Activated naive CD4-positive, alpha-beta T cell treated with anti-CD3 and anti-CD28 coated beads, Interleukin-2, amount 50 U/mL, for 72 hours (primary cell): ENCODE measurements at regions not wholly inside any gene's neighbourhood (a gene's known extent, or its start where the extent isn't known, plus 50 kb on each side); places are given as distances from the start of the nearest gene placed in this dataset.

Experiments
- ATAC-seq, 2 donors: fragments of 150-1000 bp; cut with Tn5 transposase; 2 replicates each; pipeline ENCODE4 v1.10.0; 2021; ENCODE audit warnings: mild to moderate bottlenecking in 2 of 2, moderate library complexity in 2 of 2
- DNase-seq, 2 donors: peaks; one replicate each; pipeline ENCODE4 v3.0.0; 2021 to 2022; ENCODE audit warnings: low spot score in 2 of 2
- H3K27ac Mint-ChIP-seq, 2 donors: one replicate each; pipeline ENCODE4 v1.8.0; 2022; ENCODE audit warnings: mild to moderate bottlenecking in 2 of 2, mixed read lengths in 2 of 2
- H3K36me3 Mint-ChIP-seq, 2 donors: one replicate each; pipeline ENCODE4 v1.8.0; 2022; ENCODE audit warnings: mixed read lengths in 2 of 2
- H3K9me3 Mint-ChIP-seq, 2 donors: one replicate each; pipeline ENCODE4 v1.8.0; 2022; ENCODE audit warnings: mixed read lengths in 2 of 2

GRCh38 chr15:93164409-93164808 lies 75.4 kb upstream of the RGMA start:
- Mint-ChIP-seq H3K27ac (no peak overlapping the region), H3K9me3 (no peaks in the 10 kb centered on the region), H3K36me3 (no peaks in the 10 kb centered on the region)
- peak in 1 of 2 donors; percentile 33 for DNase-seq
- ATAC-seq: peak; percentile 69 to 96

- ATAC-seq (no peak), DNase-seq (no peak)
- Mint-ChIP-seq H3K36me3 (no peaks in the 10 kb centered on the region), H3K9me3 (no peaks in the 10 kb centered on the region), H3K27ac (no peak overlapping the region)
Observed at GRCh38 chr15:93162560-93162959, 73.5 kb upstream of the RGMA start.

GRCh38 chr15:93159930-93160329 lies 70.9 kb upstream of the RGMA start:
- DNase-seq (no peak), ATAC-seq (no peak)
- H3K36me3 Mint-ChIP-seq: no peaks in the 10 kb centered on the region
- H3K9me3 Mint-ChIP-seq: no peaks in the 10 kb centered on the region
- no peak overlapping the region for H3K27ac Mint-ChIP-seq

- no peaks in the 10 kb centered on the region for H3K36me3 Mint-ChIP-seq
- DNase-seq (no peak), ATAC-seq (no peak)
- H3K27ac Mint-ChIP-seq: no peak overlapping the region
- H3K9me3 Mint-ChIP-seq: no peaks in the 10 kb centered on the region
Observed at GRCh38 chr15:93158097-93158900, 69.3 kb upstream of the RGMA start.

- H3K36me3 Mint-ChIP-seq: no peaks in the 10 kb centered on the region
- no peak overlapping the region for H3K27ac Mint-ChIP-seq
- DNase-seq (no peak), ATAC-seq (no peak)
- no peaks in the 10 kb centered on the region for H3K9me3 Mint-ChIP-seq
Observed at GRCh38 chr15:93154666-93155065, 65.7 kb upstream of the RGMA start.

GRCh38 chr15:93152951-93153350 lies 63.9 kb upstream of the RGMA start:
- Mint-ChIP-seq H3K9me3 (no peaks in the 10 kb centered on the region), H3K27ac (no peak overlapping the region), H3K36me3 (no peaks in the 10 kb centered on the region)
- DNase-seq: no peak
- ATAC-seq: no peak

GRCh38 chr15:93152360-93152759 lies 63.3 kb upstream of the RGMA start:
- Mint-ChIP-seq H3K9me3 (no peaks in the 10 kb centered on the region), H3K36me3 (no peaks in the 10 kb centered on the region), H3K27ac (no peak overlapping the region)
- ATAC-seq: peak in 1 of 2 donors; percentile 61
- DNase-seq: no peak

- ATAC-seq: no peak
- DNase-seq: no peak
- Mint-ChIP-seq H3K9me3 (no peaks in the 10 kb centered on the region), H3K27ac (no peak overlapping the region), H3K36me3 (no peaks in the 10 kb centered on the region)
Observed at GRCh38 chr15:93150910-93151881, 62.2 kb upstream of the RGMA start.

- ATAC-seq (no peak), DNase-seq (no peak)
- H3K9me3 Mint-ChIP-seq: no peaks in the 10 kb centered on the region
Observed at GRCh38 chr15:93146601-93147000, 57.6 kb upstream of the RGMA start.

GRCh38 chr15:93146196-93146595 lies 57.2 kb upstream of the RGMA start:
- H3K36me3 Mint-ChIP-seq: no peaks in the 10 kb centered on the region
- no peak overlapping the region for H3K27ac Mint-ChIP-seq
- no peak for DNase-seq
- no peak for ATAC-seq
- no peaks in the 10 kb centered on the region for H3K9me3 Mint-ChIP-seq

More at GRCh38 chr15:93146601-93147000, 57.6 kb upstream of the RGMA start:
- Mint-ChIP-seq H3K27ac (no peak overlapping the region), H3K36me3 (no peaks in the 10 kb centered on the region)

- no peaks in the 10 kb centered on the region for H3K36me3 Mint-ChIP-seq
- DNase-seq (no peak), ATAC-seq (no peak)
- H3K9me3 Mint-ChIP-seq: no peaks in the 10 kb centered on the region
- no peak overlapping the region for H3K27ac Mint-ChIP-seq
Observed at GRCh38 chr15:93144463-93145236, 55.6 kb upstream of the RGMA start.

- H3K27ac Mint-ChIP-seq: no peak overlapping the region
- no peaks in the 10 kb centered on the region for H3K9me3 Mint-ChIP-seq
- no peaks in the 10 kb centered on the region for H3K36me3 Mint-ChIP-seq
- ATAC-seq: no peak
- no peak for DNase-seq
Observed at GRCh38 chr15:93143186-93143585, 54.2 kb upstream of the RGMA start.

- DNase-seq (no peak), ATAC-seq (peak in 1 of 2 donors; percentile 22)
- H3K36me3 Mint-ChIP-seq: no peaks in the 10 kb centered on the region
- H3K27ac Mint-ChIP-seq: no peak overlapping the region
- no peaks in the 10 kb centered on the region for H3K9me3 Mint-ChIP-seq
Observed at GRCh38 chr15:93141371-93141794, 52.4 kb upstream of the RGMA start.

- Mint-ChIP-seq H3K9me3 (no peaks in the 10 kb centered on the region), H3K36me3 (no peaks in the 10 kb centered on the region), H3K27ac (no peak overlapping the region)
- no peak for DNase-seq
- no peak for ATAC-seq
Observed at GRCh38 chr15:93139436-93139835, 50.4 kb upstream of the RGMA start.

GRCh38 chr15:93138681-93139250 lies 49.8 kb upstream of the RGMA start:
- H3K36me3 Mint-ChIP-seq: no peaks in the 10 kb centered on the region
- no peak for DNase-seq
- H3K27ac Mint-ChIP-seq: no peak overlapping the region
- H3K9me3 Mint-ChIP-seq: no peaks in the 10 kb centered on the region
- no peak for ATAC-seq
